Stimulated activated CD8-positive, alpha-beta memory T cell treated with anti-CD3 and anti-CD28 coated beads, Interleukin-4, amount 100 ng/mL, for 1 hour (primary cell): ENCODE measurements at regions not wholly inside any gene's neighbourhood (a gene's known extent, or its start where the extent isn't known, plus 50 kb on each side); places are given as distances from the start of the nearest gene placed in this dataset.

Source experiments
- DNase-seq, 2 donors: peaks; one replicate each; pipeline ENCODE4 v3.0.0-alpha.2; 2020; ENCODE audit warnings: low read depth in 2 of 2, low spot score in 1 of 2

DNA sequence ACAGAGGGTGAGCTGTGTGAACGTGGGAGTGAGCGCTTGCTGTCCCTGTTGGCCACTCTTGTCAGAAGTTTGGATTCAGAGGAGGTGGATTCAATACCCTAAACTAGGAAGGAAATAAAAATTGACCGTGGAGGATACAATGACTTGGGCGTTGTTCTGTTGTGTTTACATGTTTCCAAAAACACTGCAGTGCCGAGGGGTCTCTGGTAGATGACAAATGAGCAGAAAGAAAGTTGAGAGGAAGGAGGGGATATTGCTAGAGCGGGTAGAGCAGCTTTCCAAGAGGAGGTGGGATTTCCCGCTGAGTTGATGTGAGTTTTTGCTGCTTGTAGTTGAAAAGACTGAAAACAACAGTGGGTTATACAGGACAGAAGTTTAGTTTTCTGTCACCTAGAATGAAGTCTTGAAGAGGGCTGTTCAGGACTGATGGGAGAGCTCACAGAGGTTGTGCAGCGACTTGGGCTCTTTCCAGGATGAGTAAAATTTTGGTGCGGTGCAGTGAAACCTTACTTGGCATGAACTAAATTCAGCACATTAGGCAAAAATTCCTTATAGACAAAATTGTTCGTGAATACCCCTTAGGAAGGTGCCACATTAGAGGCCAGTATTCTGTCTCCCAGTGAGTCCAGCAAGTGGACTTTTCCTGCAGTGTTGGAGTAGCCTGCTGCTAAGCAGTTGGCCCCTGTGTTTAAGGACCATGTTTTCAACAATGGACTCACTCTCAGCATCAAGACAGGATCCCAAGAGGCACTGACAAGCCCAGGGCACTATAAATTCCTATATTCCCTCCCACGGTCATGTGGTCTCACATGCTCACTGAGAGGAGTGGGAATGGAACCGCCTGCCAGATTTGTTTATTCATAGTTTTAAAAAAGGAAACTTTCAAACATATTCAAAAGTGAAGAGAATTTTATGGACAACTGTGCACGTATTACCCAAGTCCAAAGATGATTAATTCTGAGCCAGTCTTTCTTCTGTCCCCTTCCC lies 435.0 kb upstream of the C2CD4B start:
- DNase-seq = no peak

- DNase-seq = no peak
These were observed 436.9 kb upstream of the C2CD4B start for GRCh38 chr15:62601777-62602545.

DNA sequence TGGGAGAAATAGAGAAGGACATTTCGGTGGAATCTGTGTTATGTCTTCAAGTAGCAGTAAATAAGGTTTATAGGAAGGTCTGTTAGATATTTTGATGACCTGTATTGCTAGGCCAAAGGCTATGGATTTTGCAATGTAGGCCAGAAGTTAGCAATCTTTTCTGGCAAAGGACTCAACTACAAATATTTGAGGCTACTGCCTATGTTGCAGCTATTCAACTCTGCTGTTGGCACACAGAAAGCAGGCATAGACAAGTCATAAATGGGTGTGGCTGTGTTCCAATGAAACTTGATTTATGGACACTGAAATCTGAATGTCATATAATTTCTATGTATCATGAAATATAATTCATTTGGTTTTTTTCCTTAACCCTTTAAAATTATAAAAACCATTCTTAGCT lies 438.7 kb upstream of the C2CD4B start:
- DNase-seq = no peak

DNA sequence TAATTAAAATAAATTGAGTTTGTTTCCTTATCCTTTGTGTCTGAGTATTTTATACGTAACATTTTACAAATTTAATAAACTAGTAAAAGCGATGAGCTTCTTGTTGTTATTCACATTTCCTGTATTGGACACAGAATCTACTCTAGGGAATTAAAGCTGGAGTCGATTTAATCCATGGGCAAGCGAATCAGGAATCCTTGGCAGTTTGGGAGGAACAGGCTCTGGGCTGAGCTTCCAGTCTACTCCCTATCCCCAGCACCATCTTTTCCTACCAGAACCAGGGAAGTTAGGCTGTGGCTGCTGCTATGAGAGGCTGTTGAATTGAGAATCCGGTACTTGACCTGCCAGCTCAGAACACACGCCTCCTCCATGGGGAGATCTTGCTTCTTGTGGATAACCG lies 437.3 kb upstream of the TPM1 start:
- no peak for DNase-seq

- DNase-seq = no peak
These were observed 436.0 kb upstream of the TPM1 start for GRCh38 chr15:62606376-62607113.

GRCh38 chr15:62607114-62607462 lies 435.5 kb upstream of the TPM1 start:
- DNase-seq = no peak

GRCh38 chr15:62607643-62608042 lies 434.9 kb upstream of the TPM1 start:
- DNase-seq = no peak

DNA sequence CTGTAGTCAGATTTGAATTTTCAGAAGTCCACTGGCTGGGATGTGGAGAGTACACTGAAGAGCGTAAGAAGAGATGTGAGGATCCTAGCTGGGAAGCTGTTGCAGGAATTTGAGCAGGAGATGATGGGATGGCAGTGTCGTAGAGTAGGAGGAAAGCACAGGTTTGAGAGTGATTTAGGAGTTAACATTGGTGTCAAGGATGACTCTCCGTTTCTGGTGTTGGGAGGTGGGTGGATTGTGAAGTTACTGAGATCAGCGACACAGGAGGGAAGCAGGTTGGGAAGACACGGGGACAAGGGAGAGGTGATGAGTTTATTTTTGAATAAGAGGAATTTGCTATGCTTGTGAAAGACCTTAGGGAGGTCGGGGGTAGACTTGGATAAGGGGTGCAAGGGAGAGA lies 434.2 kb upstream of the TPM1 start:
- DNase-seq = no peak

DNA sequence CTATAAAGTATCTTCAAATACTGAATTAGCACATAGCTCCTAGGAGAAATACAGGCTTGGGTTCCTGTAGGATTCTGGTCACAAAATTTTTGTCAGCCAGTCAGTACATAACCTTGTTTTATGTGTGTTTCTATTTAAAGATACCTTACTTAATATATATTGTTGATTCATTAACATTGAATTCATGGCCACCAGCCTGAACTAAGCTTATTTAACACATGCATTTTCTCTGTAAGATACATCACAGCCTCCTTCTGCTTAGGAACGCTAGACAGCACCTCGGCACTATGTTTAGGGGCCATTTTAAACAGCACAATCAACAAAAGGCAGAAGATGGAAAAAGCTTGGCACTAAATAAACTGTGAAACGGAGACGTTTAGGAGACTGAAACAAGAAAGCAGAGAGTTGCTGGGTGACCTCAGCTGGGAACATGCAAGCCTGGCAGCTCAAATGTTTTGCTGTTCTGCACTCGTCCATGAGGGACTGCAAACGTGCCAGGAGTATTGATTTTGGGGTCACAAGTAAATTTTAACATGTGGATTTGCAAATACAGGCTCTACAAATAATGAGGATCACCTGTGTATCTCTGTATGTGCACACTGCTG lies 432.2 kb upstream of the TPM1 start:
- DNase-seq = no peak

DNA sequence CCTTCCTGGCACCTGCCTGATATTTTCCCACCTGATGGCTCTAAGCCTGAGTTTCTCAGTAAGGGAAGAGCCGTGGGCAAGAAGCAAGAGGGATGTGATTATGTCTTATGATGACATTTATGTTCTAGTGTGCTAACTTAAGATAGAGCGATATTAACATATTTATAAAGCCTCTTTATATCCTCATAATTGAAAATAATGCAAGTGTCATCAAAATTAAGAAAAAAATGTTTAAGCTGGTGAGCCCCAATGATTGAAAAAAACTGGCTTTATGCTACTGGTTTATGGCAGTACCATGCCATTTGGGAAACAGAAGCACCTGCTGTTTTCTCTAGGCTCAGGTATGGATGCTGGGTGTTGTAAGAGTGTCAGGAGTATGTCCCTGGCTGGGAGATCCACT lies 431.5 kb upstream of the TPM1 start:
- no peak for DNase-seq

DNA sequence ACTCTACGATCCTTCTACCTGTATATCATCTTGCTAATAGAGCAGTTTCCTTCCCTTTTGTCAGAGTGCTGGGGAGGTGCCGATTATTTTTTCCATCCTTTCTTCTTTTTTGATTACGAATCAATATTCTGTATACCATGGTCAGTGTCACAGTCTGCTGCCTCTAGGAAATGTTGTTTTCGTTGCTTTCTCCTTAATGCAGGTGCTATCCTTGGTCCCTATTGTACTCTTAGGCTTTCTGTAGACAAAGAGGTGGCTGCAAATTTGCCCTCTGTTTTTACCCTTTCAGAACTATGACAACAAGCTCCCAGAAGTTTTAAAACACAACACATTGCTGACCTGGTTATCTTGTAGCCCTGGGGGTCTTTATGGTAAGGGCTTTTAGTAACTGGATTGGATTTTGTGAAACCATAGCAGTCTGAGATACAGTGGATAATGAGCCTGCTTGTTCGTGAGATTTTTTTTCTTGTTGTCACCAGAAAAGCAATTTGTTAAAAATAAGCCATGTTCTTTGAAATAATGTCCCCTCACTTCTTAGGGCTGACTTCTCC lies 430.3 kb upstream of the TPM1 start:
- DNase-seq = no peak

GRCh38 chr15:62612771-62613170 lies 429.8 kb upstream of the TPM1 start:
- DNase-seq = no peak

DNA sequence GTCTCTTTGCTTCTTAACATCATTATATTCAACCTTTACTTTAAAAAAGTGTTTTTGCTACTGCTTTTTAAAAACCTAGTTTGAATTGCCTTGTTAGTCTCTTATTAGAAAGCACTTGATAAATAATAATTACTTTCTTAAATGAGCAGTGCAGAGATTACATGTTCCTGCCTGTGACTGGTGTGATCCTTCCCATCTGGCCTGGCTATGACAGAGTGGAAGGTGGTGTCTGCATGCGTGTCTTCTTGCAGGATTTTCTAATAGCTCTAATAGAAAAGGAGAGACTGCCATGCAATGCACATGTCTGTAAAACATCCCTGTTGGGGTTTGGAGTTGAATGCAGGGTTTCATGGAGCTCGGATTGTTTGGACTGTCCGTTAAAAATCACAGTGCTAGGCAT lies 425.8 kb upstream of the TPM1 start:
- no peak for DNase-seq

DNA sequence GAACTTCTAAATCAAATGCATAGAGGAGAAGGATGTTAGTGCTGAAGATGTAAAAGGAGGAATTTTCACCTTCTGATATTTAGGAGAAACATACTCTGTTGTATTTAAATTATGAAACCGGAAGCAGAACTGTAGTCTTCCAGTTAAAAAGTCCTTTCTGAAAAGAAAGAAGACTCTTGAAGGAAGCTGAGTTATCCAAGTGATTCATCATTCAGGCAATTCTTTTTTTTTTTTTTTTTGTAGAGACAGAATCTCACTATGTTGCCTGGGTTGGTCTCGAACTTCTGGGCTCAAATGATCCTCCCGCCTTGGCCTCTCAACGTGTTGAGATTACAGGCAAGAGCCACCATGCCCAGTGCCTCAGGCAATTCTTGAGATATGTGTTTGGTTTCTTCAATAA lies 424.8 kb upstream of the TPM1 start:
- DNase-seq = no peak

GRCh38 chr15:62618432-62618831 lies 424.1 kb upstream of the TPM1 start:
- no peak for DNase-seq

DNA sequence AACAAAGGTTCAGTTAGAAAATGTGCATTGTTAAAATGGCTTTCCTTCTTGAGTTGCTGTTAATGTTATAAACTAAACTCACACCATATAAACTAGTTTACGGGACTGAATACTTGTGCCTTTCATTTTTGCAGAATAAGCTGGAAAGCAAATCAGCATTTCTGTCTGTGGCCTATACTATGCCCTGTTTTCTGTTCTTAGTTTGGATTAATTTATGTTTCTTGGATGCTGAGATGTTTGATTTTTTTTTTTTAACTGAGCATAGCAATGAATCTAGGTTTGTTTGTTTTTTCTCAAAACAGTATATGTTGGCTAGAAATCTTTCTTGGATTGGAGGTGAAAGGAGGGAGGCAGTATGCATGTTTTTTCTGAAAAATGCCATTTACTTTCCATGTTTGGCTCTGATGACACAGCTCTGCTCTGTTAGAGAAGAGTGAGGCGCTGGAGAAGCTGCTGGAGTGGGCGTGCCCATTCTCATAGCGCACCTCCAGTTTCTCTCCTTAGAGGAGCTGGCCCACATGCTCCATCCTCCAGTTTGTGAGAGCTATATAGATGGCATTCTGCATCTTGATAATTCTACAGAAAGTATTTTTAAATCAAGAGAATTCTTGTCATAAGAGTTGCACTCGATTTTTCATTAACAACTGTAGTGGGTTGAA lies 423.6 kb upstream of the TPM1 start:
- DNase-seq = no peak

DNA sequence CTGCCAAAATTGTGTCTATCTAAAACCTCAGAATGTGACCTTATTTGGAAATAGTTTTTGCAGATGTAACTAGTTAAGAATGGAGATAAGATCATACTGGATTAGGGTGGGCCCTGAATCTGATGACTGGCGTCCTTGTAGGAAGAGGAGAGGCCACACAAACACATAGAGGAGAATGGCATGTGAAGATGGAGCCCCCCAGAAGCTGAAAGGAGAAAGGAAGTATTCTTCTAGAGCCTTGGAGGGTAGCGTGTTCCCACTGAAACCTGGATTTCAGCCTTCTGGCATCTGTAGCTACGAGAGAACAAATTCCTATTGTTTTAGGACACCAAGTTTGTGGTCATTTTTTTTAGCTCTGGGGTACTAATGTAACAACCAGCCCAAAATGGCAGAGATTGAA lies 423.0 kb upstream of the TPM1 start:
- DNase-seq = no peak

GRCh38 chr15:62622775-62623174 lies 419.8 kb upstream of the TPM1 start:
- DNase-seq = no peak

DNA sequence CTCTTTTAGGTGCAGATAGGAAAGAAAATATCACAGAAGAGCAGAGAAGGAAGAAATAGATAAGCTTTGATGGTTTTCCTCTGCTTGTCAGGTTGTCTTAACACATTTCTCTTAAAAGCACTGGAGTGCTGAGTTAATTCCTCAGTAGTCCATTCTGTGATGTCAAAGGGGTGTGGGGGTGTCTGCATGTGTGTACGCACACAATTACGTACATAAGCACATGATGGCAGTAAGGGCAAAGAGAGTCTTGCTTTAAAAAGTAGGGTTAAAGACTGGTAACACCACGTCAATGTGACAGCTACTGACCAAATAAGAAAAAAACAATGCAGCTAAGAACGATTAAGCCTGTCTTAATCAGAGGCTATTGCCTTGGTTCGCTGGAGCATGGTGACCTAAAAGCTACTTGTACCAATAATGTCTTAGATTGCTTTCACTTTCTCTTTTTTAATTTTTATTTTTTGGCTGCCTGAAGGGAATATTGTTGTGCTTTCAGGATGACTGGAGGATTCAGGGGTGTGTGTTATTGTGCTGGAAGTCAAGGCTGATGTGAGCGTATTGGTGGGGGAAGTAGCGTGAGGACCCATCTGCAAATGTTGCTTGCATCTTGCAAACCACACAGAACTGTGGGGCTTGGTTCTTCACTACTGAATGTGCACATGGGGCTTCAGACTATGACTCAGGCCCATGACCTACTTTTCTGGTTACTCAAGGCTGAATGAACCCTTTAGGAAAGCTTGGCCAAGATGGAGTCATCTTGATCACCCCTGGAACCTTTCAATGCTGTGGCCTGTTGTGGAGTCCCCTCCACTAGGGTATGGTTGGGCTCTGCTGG lies 417.8 kb upstream of the TPM1 start:
- no peak for DNase-seq
